Loucy (cell line): ENCODE measurements at regions not wholly inside any gene's neighbourhood (a gene's known extent, or its start where the extent isn't known, plus 50 kb on each side); places are given as distances from the start of the nearest gene placed in this dataset.

Source experiments
- CTCF ChIP-seq: fragments of 200-600 bp; sonication (generic); conservative IDR thresholded peaks from 2 replicates; pipeline ENCODE4 v1.5.1; 2014; ENCODE audit warnings: mild to moderate bottlenecking, antibody characterized with exemption, low read length
- EZH2phosphoT487 ChIP-seq: fragments of 200-600 bp; IDR thresholded peaks from 2 replicates; pipeline ENCODE4 v1.6.1; 2018; ENCODE audit warnings: antibody characterized with exemption, mild to moderate bottlenecking, moderate library complexity, borderline replicate concordance

GRCh38 chr4:62930884-62931283 is 1478.4 kb downstream of the TECRL start:
- TF ChIP-seq CTCF (no peak), EZH2phosphoT487 (no peak)
